CD14-positive monocyte (primary cell): ENCODE measurements at regions not wholly inside any gene's neighbourhood (a gene's known extent, or its start where the extent isn't known, plus 50 kb on each side); places are given as distances from the start of the nearest gene placed in this dataset.

ENCODE experiments used
- DNase-seq, 3 donors: peaks; one replicate each; pipeline ENCODE4 v3.0.0-alpha.2; 2011 to 2022
- H2AFZ ChIP-seq: 2 replicates; pipeline ENCODE4 v1.6.0; 2012; ENCODE audit warnings: mild to moderate bottlenecking, low read depth, low read length, inconsistent platforms; ENCODE audit not compliant: insufficient read depth, poor library complexity, severe bottlenecking
- H3K27ac ChIP-seq, 2 donors: 1 replicate in 1 of 2; 2 replicates in 1 of 2; pipeline ENCODE4 v1.5.1; 2012 to 2013; ENCODE audit warnings: low read length in 2 of 2, control low read depth in 1 of 2, inconsistent platforms in 1 of 2, low read depth in 1 of 2, mild to moderate bottlenecking in 1 of 2
- H3K27me3 ChIP-seq, 2 donors: one replicate each; pipeline versions ENCODE4 v1.6.0 to v1.6.1; 2011 to 2013; ENCODE audit warnings: low read length in 2 of 2; ENCODE audit not compliant: control insufficient read depth in 2 of 2, insufficient read depth in 2 of 2
- H3K36me3 ChIP-seq, 2 donors: replicated peaks in 1 of 2; 1 replicate in 1 of 2; 2 replicates in 1 of 2; pipeline versions ENCODE4 v1.5.1 to v1.6.1; 2012 to 2013; ENCODE audit warnings: low read length in 2 of 2, control low read depth in 1 of 2, inconsistent platforms in 1 of 2, mild to moderate bottlenecking in 1 of 2; ENCODE audit not compliant: insufficient read depth in 2 of 2, control insufficient read depth in 1 of 2
- H3K4me1 ChIP-seq, 2 donors: 1 replicate in 1 of 2; 2 replicates in 1 of 2; pipeline versions ENCODE4 v1.5.1 to v1.6.1; 2012 to 2013; ENCODE audit warnings: low read length in 2 of 2, control low read depth in 1 of 2, inconsistent platforms in 1 of 2, mild to moderate bottlenecking in 1 of 2, moderate library complexity in 1 of 2; ENCODE audit not compliant: insufficient read depth in 2 of 2, control insufficient read depth in 1 of 2
- H3K4me2 ChIP-seq: replicated peaks from 2 replicates; pipeline ENCODE3; 2012; ENCODE audit warnings: low read length, moderate library complexity, mild to moderate bottlenecking; ENCODE audit not compliant: poor library complexity, severe bottlenecking; ENCODE audit errors: extremely low read depth
- H3K4me3 ChIP-seq, 3 experiments: fragments of 200-600 bp in 1 of 3; sonication (generic) in 1 of 3; replicated peaks in 1 of 3; 1 replicate in 2 of 3; 2 replicates in 1 of 3; pipeline ENCODE4 v1.5.1; 2011 to 2013; ENCODE audit warnings: low read length in 3 of 3, mild to moderate bottlenecking in 3 of 3, control low read depth in 2 of 3, low read depth in 2 of 3, inconsistent platforms in 1 of 3, moderate library complexity in 1 of 3
- H3K79me2 ChIP-seq: 2 replicates; pipeline ENCODE4 v1.6.0; 2012; ENCODE audit warnings: mild to moderate bottlenecking, control low read depth, inconsistent platforms, low read length, moderate library complexity; ENCODE audit not compliant: insufficient read depth
- H3K9ac ChIP-seq: 2 replicates; pipeline ENCODE4 v1.6.0; 2017; ENCODE audit warnings: low read length, mild to moderate bottlenecking; ENCODE audit not compliant: insufficient read depth, poor library complexity, severe bottlenecking
- H3K9me3 ChIP-seq, 2 donors: replicated peaks in 1 of 2; 1 replicate in 1 of 2; 2 replicates in 1 of 2; pipeline versions ENCODE4 v1.5.1 to v1.6.1; 2012 to 2013; ENCODE audit warnings: low read length in 2 of 2, control low read depth in 1 of 2; ENCODE audit not compliant: control insufficient read depth in 1 of 2, insufficient read depth in 1 of 2
- H4K20me1 ChIP-seq: 2 replicates; pipeline ENCODE4 v1.6.0; 2012; ENCODE audit warnings: mild to moderate bottlenecking, low read length, control low read depth, moderate library complexity; ENCODE audit not compliant: insufficient read depth
- H3K27ac Mint-ChIP-seq, 7 donors: one replicate each; pipeline ENCODE4 v1.8.0; 2020; ENCODE audit warnings: mild to moderate bottlenecking in 7 of 7, mixed read lengths in 7 of 7, moderate library complexity in 6 of 7, inconsistent platforms in 2 of 7
- H3K27me3 Mint-ChIP-seq, 3 donors: one replicate each; pipeline ENCODE4 v1.8.0; 2021 to 2022; ENCODE audit warnings: low read depth in 3 of 3, mild to moderate bottlenecking in 3 of 3, mixed read lengths in 3 of 3, moderate library complexity in 3 of 3, inconsistent platforms in 1 of 3
- H3K36me3 Mint-ChIP-seq, 2 donors: one replicate each; pipeline ENCODE4 v1.8.0; 2020; ENCODE audit warnings: mixed read lengths in 2 of 2, inconsistent platforms in 1 of 2, mild to moderate bottlenecking in 1 of 2
- H3K4me1 Mint-ChIP-seq: one replicate; pipeline ENCODE4 v1.8.0; 2020; ENCODE audit warnings: mild to moderate bottlenecking, mixed read lengths
- H3K4me3 Mint-ChIP-seq, 2 donors: one replicate each; pipeline ENCODE4 v1.8.0; 2020; ENCODE audit warnings: mild to moderate bottlenecking in 2 of 2, mixed read lengths in 2 of 2, moderate library complexity in 1 of 2
- H3K9me3 Mint-ChIP-seq, 7 donors: one replicate each; pipeline ENCODE4 v1.8.0; 2020 to 2022; ENCODE audit warnings: mixed read lengths in 7 of 7, mild to moderate bottlenecking in 6 of 7, moderate library complexity in 6 of 7, inconsistent platforms in 2 of 7
- WGBS: methylation state at CpG from one replicate; pipeline ENCODE4 v1.1.5; 2013; ENCODE audit warnings: missing lambda C conversion rate; ENCODE audit not compliant: insufficient coverage; 5-methylcytosine and 5-hydroxymethylcytosine counted together
- intact Hi-C, 2 donors: fragments of 100-400 bp; cut with micrococcal nuclease; formaldehyde crosslinking; loops; one replicate each; pipeline versions ENCODE4 v1.15.0 to v1.15.1; 2023
- TF ChIP-seq, protein P1 (sequence below): fragments of 200-600 bp; IDR thresholded peaks from one replicate; pipeline ENCODE4 v1.8.0; 2022; ENCODE audit warnings: antibody characterized with exemption, mild to moderate bottlenecking

DNA sequence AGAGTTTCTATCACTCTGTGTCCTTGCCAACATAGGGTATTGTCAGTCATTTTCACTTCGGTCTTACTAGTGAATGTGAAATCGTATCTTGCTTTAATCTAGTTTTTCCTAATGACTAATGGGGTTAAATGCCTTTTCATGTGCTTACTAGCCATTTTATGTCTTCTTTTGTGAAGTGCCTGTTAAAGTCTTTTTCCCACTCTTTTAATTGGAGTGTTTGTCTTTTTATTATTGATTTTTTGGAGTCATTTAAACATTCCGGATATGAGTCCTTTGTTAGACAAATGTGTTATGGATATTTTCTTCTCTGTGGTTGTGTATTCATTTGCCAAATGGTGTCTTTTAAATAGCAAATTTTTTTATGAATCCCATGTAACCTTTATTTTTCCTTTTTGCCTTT lies 194.6 kb downstream of the CDH26 start:
- H3K9me3 Mint-ChIP-seq: peaks cover 0 to 14% (median 4%) of the 10 kb centered on the region in 7 donors

DNA sequence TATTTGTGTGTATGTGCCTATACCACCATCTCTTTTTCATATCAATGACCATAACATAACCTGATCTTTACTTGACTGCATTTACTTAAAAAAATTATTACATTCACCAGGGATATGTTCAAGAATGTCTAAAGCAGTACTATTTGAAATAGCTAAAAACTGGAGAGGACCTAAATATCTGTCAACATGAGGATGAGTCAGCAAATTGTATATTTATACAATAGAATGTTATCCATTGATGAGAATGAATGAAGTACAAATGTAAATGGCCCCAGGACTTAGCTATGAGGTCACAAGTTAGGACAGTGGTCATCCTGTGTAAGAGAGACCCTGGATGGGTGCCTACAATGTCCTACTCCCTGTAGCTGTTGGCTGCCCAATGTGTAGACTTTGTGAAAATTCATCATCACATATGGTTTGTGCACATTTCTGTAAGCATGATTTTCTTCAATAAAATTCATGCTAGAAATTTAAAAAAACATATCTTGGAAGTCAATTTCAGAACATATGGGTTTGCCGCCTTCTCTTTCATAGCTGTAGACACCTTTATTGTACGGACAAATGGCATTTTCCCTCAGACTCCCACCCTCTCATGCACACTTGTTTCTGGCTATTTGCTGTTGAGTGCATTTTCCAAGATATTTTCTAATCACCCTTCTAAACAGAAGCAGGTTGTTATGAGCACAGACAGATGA lies 202.4 kb downstream of the CDH26 start:
- Mint-ChIP-seq H3K27me3 (peaks cover 0 to 1% (median 0%) of the 10 kb centered on the region in 3 donors), H3K4me3 (no peak overlapping the region)

More for the DNA sequence above, 194.6 kb downstream of the CDH26 start:
- no peak overlapping the region for H3K4me3 ChIP-seq
- H3K27ac Mint-ChIP-seq: no peak overlapping the region
- H3K4me1 ChIP-seq: no peaks in the 10 kb centered on the region
- intact Hi-C loops: no loop called here
- DNase-seq: no peak
- no CpG with 5 or more reads among the region's 3 CpGs for WGBS
- peaks cover 0 to 6% of the 10 kb centered on the region in 2 donors for H3K9me3 ChIP-seq
- H3K27me3 ChIP-seq: no peaks in the 10 kb centered on the region
- H3K36me3 Mint-ChIP-seq: peaks cover 15 to 27% of the 10 kb centered on the region in 2 donors
- H3K27me3 Mint-ChIP-seq: peaks cover 0 to 4% (median 0%) of the 10 kb centered on the region in 3 donors
- TF ChIP-seq, protein P1, sequence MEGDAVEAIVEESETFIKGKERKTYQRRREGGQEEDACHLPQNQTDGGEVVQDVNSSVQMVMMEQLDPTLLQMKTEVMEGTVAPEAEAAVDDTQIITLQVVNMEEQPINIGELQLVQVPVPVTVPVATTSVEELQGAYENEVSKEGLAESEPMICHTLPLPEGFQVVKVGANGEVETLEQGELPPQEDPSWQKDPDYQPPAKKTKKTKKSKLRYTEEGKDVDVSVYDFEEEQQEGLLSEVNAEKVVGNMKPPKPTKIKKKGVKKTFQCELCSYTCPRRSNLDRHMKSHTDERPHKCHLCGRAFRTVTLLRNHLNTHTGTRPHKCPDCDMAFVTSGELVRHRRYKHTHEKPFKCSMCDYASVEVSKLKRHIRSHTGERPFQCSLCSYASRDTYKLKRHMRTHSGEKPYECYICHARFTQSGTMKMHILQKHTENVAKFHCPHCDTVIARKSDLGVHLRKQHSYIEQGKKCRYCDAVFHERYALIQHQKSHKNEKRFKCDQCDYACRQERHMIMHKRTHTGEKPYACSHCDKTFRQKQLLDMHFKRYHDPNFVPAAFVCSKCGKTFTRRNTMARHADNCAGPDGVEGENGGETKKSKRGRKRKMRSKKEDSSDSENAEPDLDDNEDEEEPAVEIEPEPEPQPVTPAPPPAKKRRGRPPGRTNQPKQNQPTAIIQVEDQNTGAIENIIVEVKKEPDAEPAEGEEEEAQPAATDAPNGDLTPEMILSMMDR: no peak
- H2AFZ ChIP-seq: no peak overlapping the region
- H3K9ac ChIP-seq: no peak overlapping the region
- H3K4me3 Mint-ChIP-seq: no peak overlapping the region
- no peak overlapping the region for H3K4me2 ChIP-seq
- no peak overlapping the region for H3K27ac ChIP-seq
- H3K4me1 Mint-ChIP-seq: peaks cover 6% of the 10 kb centered on the region
- no peaks in the 10 kb centered on the region for H4K20me1 ChIP-seq
- H3K36me3 ChIP-seq: peaks cover 6 to 14% of the 10 kb centered on the region in 2 donors
- H3K79me2 ChIP-seq: no peaks in the 10 kb centered on the region

More for the DNA sequence above, 202.4 kb downstream of the CDH26 start:
- peaks cover 9% of the 10 kb centered on the region for H3K4me1 Mint-ChIP-seq
- Histone ChIP-seq H2AFZ (no peak overlapping the region), H3K9me3 (peaks cover 0 to 13% of the 10 kb centered on the region in 2 donors), H3K36me3 (peaks cover 3 to 21% of the 10 kb centered on the region in 2 donors), H3K4me3 (no peak overlapping the region), H3K27me3 (no peaks in the 10 kb centered on the region), H3K4me1 (peaks cover 0 to 11% of the 10 kb centered on the region in 2 donors), H4K20me1 (no peaks in the 10 kb centered on the region), H3K9ac (no peak overlapping the region), H3K79me2 (no peaks in the 10 kb centered on the region), H3K4me2 (no peak overlapping the region), H3K27ac (no peak overlapping the region)
- intact Hi-C loops: no loop called here
- H3K9me3 Mint-ChIP-seq: peaks cover 0 to 22% (median 6%) of the 10 kb centered on the region in 7 donors
- WGBS: 100% methylated on average over 2 of the region's 2 CpGs
- no peak overlapping the region for H3K27ac Mint-ChIP-seq
- no peak for DNase-seq
- H3K36me3 Mint-ChIP-seq: peaks cover 8 to 15% of the 10 kb centered on the region in 2 donors
- TF ChIP-seq, protein P1: no peak
